Endothelial cell of umbilical vein (primary cell): ENCODE measurements at regions not wholly inside any gene's neighbourhood (a gene's known extent, or its start where the extent isn't known, plus 50 kb on each side); places are given as distances from the start of the nearest gene placed in this dataset.

Experiments used
- BruUV-seq: library from RNA; stranded (reverse); fragments of 400-500 nt; replicated peaks from 2 replicates; lab custom pipeline; 2021; lab: Mats Ljungman, UMichigan
- CTCF ChIA-PET: fragments of 300-600, 350-600 bp; sonication (Branson Sonifier 250); formaldehyde crosslinking; loops from one replicate; lab custom pipeline; 2021; ENCODE audit warnings: antibody characterized with exemption, inconsistent platforms; lab: Charles Lee
- POLR2A ChIA-PET: fragments of 300-600, 350-600 bp; sonication (Branson Sonifier 250); formaldehyde crosslinking; loops from one replicate; lab custom pipeline; 2021; ENCODE audit warnings: antibody characterized with exemption, inconsistent platforms; lab: Charles Lee
- DNase-seq: peaks from one replicate; pipeline ENCODE4 v3.0.0-alpha.2; 2011; ENCODE audit warnings: low read depth, low spot score
- FAIRE-seq: peaks from 2 replicates; lab custom pipeline; 2011; peaks lifted over from hg19 to GRCh38; lab: Jason Lieb, UNC
- H2AFZ ChIP-seq: 2 replicates; pipeline ENCODE4 v1.6.0; 2012; ENCODE audit warnings: low read depth, low read length, control low read depth, inconsistent platforms
- H3K27ac ChIP-seq: 2 replicates; pipeline ENCODE4 v1.5.1; 2011; ENCODE audit warnings: low read depth, mild to moderate bottlenecking, control low read depth, low read length, moderate library complexity; ENCODE audit not compliant: insufficient read depth
- H3K27me3 ChIP-seq, 2 experiments: 2 replicates each; pipeline versions ENCODE4 v1.6.0 to v1.6.1; 2011; ENCODE audit warnings: low read length in 2 of 2, mixed read lengths in 1 of 2; ENCODE audit not compliant: control insufficient read depth in 2 of 2, insufficient read depth in 2 of 2
- H3K36me3 ChIP-seq, 2 experiments: 2 replicates in 1 of 2; 3 replicates in 1 of 2; pipeline ENCODE4 v1.5.1; 2011; ENCODE audit warnings: low read length in 2 of 2, mild to moderate bottlenecking in 1 of 2, moderate library complexity in 1 of 2; ENCODE audit not compliant: control insufficient read depth in 2 of 2, insufficient read depth in 2 of 2; ENCODE audit errors: extremely low read depth in 1 of 2
- H3K4me1 ChIP-seq: 3 replicates; pipeline ENCODE4 v1.5.1; 2011; ENCODE audit warnings: mild to moderate bottlenecking, low read length; ENCODE audit not compliant: control insufficient read depth, insufficient read depth; ENCODE audit errors: extremely low read depth
- H3K4me2 ChIP-seq: 2 replicates; pipeline ENCODE4 v1.6.1; 2011; ENCODE audit warnings: low read length, control low read depth, mixed read lengths; ENCODE audit not compliant: insufficient read depth
- H3K4me3 ChIP-seq, 3 experiments: fragments of 200-600 bp in 1 of 3; sonication (generic), shearing (Covaris generic) in 1 of 3; replicated peaks in 1 of 3; 2 replicates each; pipeline ENCODE4 v1.5.1; 2011 to 2016; ENCODE audit warnings: control low read depth in 3 of 3, low read length in 3 of 3, mild to moderate bottlenecking in 2 of 3, inconsistent platforms in 1 of 3, low read depth in 1 of 3, moderate library complexity in 1 of 3; ENCODE audit not compliant: insufficient read depth in 1 of 3
- H3K79me2 ChIP-seq: 2 replicates; pipeline ENCODE4 v1.6.0; 2012; ENCODE audit warnings: low read length, inconsistent platforms; ENCODE audit not compliant: control insufficient read depth, insufficient read depth
- H3K9ac ChIP-seq: replicated peaks from 2 replicates; pipeline ENCODE3; 2011; ENCODE audit warnings: low read length, control low read depth; ENCODE audit not compliant: insufficient read depth; ENCODE audit errors: extremely low read depth
- H3K9me1 ChIP-seq: replicated peaks from 3 replicates; pipeline ENCODE4 v1.6.0; 2011; ENCODE audit warnings: mild to moderate bottlenecking, low read length; ENCODE audit not compliant: control insufficient read depth, insufficient read depth; ENCODE audit errors: extremely low read depth
- H3K9me3 ChIP-seq: replicated peaks from 2 replicates; pipeline ENCODE4 v1.5.1; 2012; ENCODE audit warnings: low read length, inconsistent platforms; ENCODE audit not compliant: control insufficient read depth, insufficient read depth
- H4K20me1 ChIP-seq: replicated peaks from 2 replicates; pipeline ENCODE3; 2011; ENCODE audit warnings: mild to moderate bottlenecking, low read length; ENCODE audit not compliant: control insufficient read depth, insufficient read depth; ENCODE audit errors: extremely low read depth
- EZH2 ChIP-seq: IDR thresholded peaks from 2 replicates; pipeline ENCODE4 v1.6.1; 2012; ENCODE audit warnings: borderline replicate concordance, low read depth, mild to moderate bottlenecking, moderate library complexity, low read length, inconsistent platforms; ENCODE audit not compliant: severe bottlenecking
- FOS ChIP-seq: IDR thresholded peaks from 2 replicates; pipeline ENCODE4 v1.6.1; 2011; ENCODE audit warnings: mild to moderate bottlenecking, low read length, moderate library complexity, borderline replicate concordance; ENCODE audit not compliant: insufficient read depth
- GATA2 ChIP-seq: IDR thresholded peaks from 2 replicates; pipeline ENCODE4 v1.7.0; 2011; ENCODE audit warnings: low read depth, mild to moderate bottlenecking, moderate library complexity, mixed read lengths, low read length; ENCODE audit not compliant: insufficient read length, insufficient read depth
- JUN ChIP-seq: IDR thresholded peaks from 2 replicates; pipeline ENCODE4 v1.6.1; 2011; ENCODE audit warnings: borderline replicate concordance, low read depth; ENCODE audit not compliant: insufficient read length, insufficient read depth
- MYC ChIP-seq: IDR thresholded peaks from one replicate; pipeline ENCODE4 v1.6.1; 2011; ENCODE audit warnings: mild to moderate bottlenecking, low read depth, low read length
- POLR2A ChIP-seq: IDR thresholded peaks from 2 replicates; pipeline ENCODE4 v1.6.1; 2012; ENCODE audit warnings: low read depth, mild to moderate bottlenecking, control low read depth, low read length
- POLR2AphosphoS5 ChIP-seq: IDR thresholded peaks from 2 replicates; pipeline ENCODE4 v1.6.1; 2012; ENCODE audit warnings: low read depth, mild to moderate bottlenecking, control low read depth, low read length, moderate library complexity; ENCODE audit not compliant: insufficient read depth
- dilution Hi-C: fragments of 300-500 bp; cut with MboI; formaldehyde crosslinking; loops from one replicate; pipeline ENCODE4 v1.15.0; 2019; ENCODE audit warnings: low sequenced_read_pairs; ENCODE audit not compliant: extremely low pct_ligation_motif_present
- intact Hi-C: fragments of 100-400 bp; cut with micrococcal nuclease; formaldehyde crosslinking; loops from one replicate; pipeline ENCODE4 v1.10.0; 2022
- TF ChIP-seq, protein P1 (sequence below), 2 donors: IDR thresholded peaks; 1 replicate in 1 of 2; 2 replicates in 1 of 2; pipeline ENCODE4 v1.5.1; 2011; ENCODE audit warnings: low read length in 2 of 2, mild to moderate bottlenecking in 2 of 2, moderate library complexity in 2 of 2, control low read depth in 1 of 2, inconsistent platforms in 1 of 2, low read depth in 1 of 2; ENCODE audit not compliant: insufficient read depth in 1 of 2; ENCODE audit errors: extremely low read depth in 1 of 2
- TF ChIP-seq, protein P2 (sequence below): IDR thresholded peaks from 2 replicates; pipeline ENCODE4 v1.6.1; 2011; ENCODE audit not compliant: insufficient read depth, insufficient read length

DNA sequence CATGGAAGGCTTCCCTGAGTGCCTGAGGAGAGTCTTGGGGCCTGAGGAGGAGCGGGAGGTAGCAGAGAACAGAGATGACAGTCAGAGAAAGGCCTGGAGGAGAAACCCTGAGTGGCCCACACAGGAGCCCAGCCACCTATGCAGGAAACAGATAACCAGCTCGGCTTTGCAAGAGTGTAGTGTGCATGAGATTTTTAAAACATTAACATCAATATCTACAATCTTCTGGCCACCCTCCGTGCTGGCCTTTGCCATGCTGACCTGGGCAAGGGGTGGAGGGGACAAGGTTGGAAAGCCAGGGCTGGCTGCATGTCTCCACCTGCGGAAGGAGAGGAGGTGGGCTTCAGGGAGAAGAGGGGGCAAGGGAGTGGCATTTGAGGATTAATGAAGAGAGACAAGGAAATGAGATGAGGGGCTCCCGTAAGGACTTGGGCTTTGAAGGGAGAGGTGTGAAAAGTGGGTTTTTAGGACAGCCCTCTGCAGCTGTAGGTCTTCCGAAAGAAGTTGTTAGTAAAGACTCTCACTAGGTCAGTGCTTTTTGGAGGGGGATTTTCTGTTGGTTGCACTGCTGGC is 59.3 kb upstream of the SDK1 start:
- FAIRE-seq (no peak), DNase-seq (no peak)
- Histone ChIP-seq H2AFZ (no peak overlapping the region), H3K4me2 (no peak overlapping the region), H3K27me3 (no peaks in the 10 kb centered on the region), H3K9ac (no peak overlapping the region), H3K79me2 (no peaks in the 10 kb centered on the region), H3K27ac (no peak overlapping the region), H3K36me3 (no peaks in the 10 kb centered on the region), H3K9me3 (no peaks in the 10 kb centered on the region), H3K4me3 (no peak overlapping the region), H3K4me1 (peaks cover 9% of the 10 kb centered on the region), H4K20me1 (no peaks in the 10 kb centered on the region), H3K9me1 (no peaks in the 10 kb centered on the region)
- intact Hi-C loops = loop anchor here (2.0 kb wide), 1 partner anchor 45 kb away; no protein-coding TSS in a partner anchor
- dilution Hi-C loops = no loop called here
- BruUV-seq = no TSS peak
- TF ChIP-seq, protein P1, sequence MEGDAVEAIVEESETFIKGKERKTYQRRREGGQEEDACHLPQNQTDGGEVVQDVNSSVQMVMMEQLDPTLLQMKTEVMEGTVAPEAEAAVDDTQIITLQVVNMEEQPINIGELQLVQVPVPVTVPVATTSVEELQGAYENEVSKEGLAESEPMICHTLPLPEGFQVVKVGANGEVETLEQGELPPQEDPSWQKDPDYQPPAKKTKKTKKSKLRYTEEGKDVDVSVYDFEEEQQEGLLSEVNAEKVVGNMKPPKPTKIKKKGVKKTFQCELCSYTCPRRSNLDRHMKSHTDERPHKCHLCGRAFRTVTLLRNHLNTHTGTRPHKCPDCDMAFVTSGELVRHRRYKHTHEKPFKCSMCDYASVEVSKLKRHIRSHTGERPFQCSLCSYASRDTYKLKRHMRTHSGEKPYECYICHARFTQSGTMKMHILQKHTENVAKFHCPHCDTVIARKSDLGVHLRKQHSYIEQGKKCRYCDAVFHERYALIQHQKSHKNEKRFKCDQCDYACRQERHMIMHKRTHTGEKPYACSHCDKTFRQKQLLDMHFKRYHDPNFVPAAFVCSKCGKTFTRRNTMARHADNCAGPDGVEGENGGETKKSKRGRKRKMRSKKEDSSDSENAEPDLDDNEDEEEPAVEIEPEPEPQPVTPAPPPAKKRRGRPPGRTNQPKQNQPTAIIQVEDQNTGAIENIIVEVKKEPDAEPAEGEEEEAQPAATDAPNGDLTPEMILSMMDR (IDR thresholded peaks at IDR 0.05; ENCODE audit: extremely low read depth in 1 of 2, insufficient read depth in 1 of 2, low read depth in 1 of 2, low read length in 2 of 2) = no peak
- TF ChIP-seq POLR2A = no peak
- TF ChIP-seq JUN = no peak
- TF ChIP-seq MYC = no peak
- TF ChIP-seq EZH2 = no peak
- no peak for TF ChIP-seq GATA2
- TF ChIP-seq, protein P2, sequence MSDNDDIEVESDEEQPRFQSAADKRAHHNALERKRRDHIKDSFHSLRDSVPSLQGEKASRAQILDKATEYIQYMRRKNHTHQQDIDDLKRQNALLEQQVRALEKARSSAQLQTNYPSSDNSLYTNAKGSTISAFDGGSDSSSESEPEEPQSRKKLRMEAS = no peak
- TF ChIP-seq POLR2AphosphoS5 = no peak
- TF ChIP-seq FOS = no peak
- POLR2A ChIA-PET = no interaction called here
- CTCF ChIA-PET = interaction anchor here (0.8 kb wide), 1 partner anchor 17 kb away, joined by 4 read pairs; no protein-coding TSS in a partner anchor
